Upper lobe of left lung (tissue), 6 donors: ENCODE measurements at regions not wholly inside any gene's neighbourhood (a gene's known extent, or its start where the extent isn't known, plus 50 kb on each side); places are given as distances from the start of the nearest gene placed in this dataset.

Experiments used
- ATAC-seq, 2 donors: fragments of 200-7000 bp; cut with Tn5 transposase; one replicate each; pipeline ENCODE4 v1.9.1; 2022; ENCODE audit warnings: mild to moderate bottlenecking in 2 of 2, moderate library complexity in 2 of 2; ENCODE audit not compliant: low FRiP score in 2 of 2
- DNase-seq, 2 donors: peaks; one replicate each; pipeline ENCODE4 v3.0.0-alpha.2; 2019 to 2020
- H3K27ac ChIP-seq, 4 donors: fragments of 200-600 bp; sonication (generic); one replicate each; pipeline ENCODE4 v1.5.1; 2016 to 2019
- H3K27me3 ChIP-seq, 4 donors: fragments of 200-600 bp; sonication (generic); one replicate each; pipeline ENCODE4 v1.5.1; 2017 to 2019
- H3K36me3 ChIP-seq, 4 donors: fragments of 200-600 bp; sonication (generic); one replicate each; pipeline ENCODE4 v1.5.1; 2016 to 2019
- H3K4me1 ChIP-seq, 4 donors: fragments of 200-600 bp; sonication (generic); one replicate each; pipeline ENCODE4 v1.5.1; 2018 to 2019
- H3K4me3 ChIP-seq, 4 donors: fragments of 200-600 bp; sonication (generic); one replicate each; pipeline ENCODE4 v1.5.1; 2017 to 2019; ENCODE audit warnings: mild to moderate bottlenecking in 2 of 4, moderate library complexity in 1 of 4
- H3K9me3 ChIP-seq, 4 donors: fragments of 200-600 bp; sonication (generic); one replicate each; pipeline ENCODE4 v1.5.1; 2018 to 2019
- EP300 ChIP-seq, 4 donors: sonication (generic); formaldehyde crosslinking; IDR thresholded peaks; one replicate each; pipeline ENCODE4 v1.5.1; 2017; ENCODE audit warnings: antibody characterized with exemption in 4 of 4, control low read depth in 2 of 4
- POLR2A ChIP-seq, 4 donors: fragments of 450-650 bp; IDR thresholded peaks; one replicate each; pipeline ENCODE4 v1.5.1; 2016 to 2017; ENCODE audit warnings: antibody characterized with exemption in 4 of 4, mild to moderate bottlenecking in 2 of 4
- POLR2AphosphoS5 ChIP-seq, 2 donors: sonication (generic); formaldehyde crosslinking; IDR thresholded peaks; one replicate each; pipeline ENCODE4 v1.5.1; 2017; ENCODE audit warnings: antibody characterized with exemption in 2 of 2
- WGBS, 2 donors: methylation state at CpG; one replicate each; pipeline ENCODE4 v1.1.5; 2017 to 2018; 5-methylcytosine and 5-hydroxymethylcytosine counted together
- TF ChIP-seq, protein P1 (sequence below), 6 experiments: fragments of 450-650 bp in 4 of 6; fragments of 200-600 bp in 2 of 6; sonication (generic) in 2 of 6; IDR thresholded peaks; one replicate each; pipeline ENCODE4 v1.5.1; 2016 to 2019; ENCODE audit warnings: antibody characterized with exemption in 6 of 6
- donor health status: DM: no; HTN: no; CAD: no; lungs with moderate emphysema.
- donor health status: DM: no; HTN: yes; CAD: no; lungs with severe emphysema.

DNA sequence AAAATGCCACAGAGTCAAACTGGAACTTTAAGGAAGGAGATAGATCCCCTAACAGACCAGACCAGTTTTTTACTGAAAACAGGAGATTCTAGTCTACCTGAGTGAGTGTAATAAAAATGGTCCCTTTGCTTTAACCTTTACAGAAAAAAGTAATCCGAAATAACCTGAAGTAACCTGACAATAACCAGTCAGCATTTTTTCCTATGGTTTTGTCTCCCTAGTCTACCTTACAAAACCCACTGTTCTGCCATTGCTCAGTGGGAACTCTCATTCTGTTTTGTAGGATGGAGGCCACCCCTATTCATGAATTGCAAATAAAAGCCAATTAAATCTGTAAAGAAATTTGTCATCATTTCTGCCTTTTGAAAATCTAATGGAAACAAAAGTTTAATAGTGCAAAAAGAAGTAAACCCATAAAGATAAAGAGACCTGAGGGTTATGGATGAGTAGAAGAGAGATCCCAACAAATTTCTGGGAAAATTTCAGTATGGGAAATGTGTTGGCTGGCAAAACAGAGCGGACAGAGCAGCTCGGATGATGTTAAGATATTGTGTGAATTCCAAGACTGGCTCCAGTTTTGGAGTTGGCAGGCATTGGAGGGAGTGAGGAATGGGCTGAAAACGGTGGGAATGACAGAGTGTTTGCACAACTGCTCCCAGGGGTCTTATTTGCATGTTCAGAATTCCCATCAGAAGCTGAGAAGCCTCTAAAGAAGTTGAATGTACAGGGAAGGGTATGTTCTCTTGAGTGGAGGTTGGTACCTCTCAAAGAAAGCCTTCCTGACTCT, 104.7 kb upstream of the RALGAPA2 start:
- no peaks in the 10 kb centered on the region for H3K4me1 ChIP-seq
- H3K4me3 ChIP-seq, result no peak overlapping the region
- H3K27ac ChIP-seq, result no peak overlapping the region
- no peaks in the 10 kb centered on the region for H3K36me3 ChIP-seq
- H3K27me3 ChIP-seq, result no peaks in the 10 kb centered on the region
- DNase-seq, result no peak
- TF ChIP-seq POLR2A (IDR thresholded peaks at IDR 0.05) (no peak), EP300 (IDR thresholded peaks at IDR 0.05) (no peak), POLR2AphosphoS5 (IDR thresholded peaks at IDR 0.05) (no peak)
- TF ChIP-seq, protein P1, sequence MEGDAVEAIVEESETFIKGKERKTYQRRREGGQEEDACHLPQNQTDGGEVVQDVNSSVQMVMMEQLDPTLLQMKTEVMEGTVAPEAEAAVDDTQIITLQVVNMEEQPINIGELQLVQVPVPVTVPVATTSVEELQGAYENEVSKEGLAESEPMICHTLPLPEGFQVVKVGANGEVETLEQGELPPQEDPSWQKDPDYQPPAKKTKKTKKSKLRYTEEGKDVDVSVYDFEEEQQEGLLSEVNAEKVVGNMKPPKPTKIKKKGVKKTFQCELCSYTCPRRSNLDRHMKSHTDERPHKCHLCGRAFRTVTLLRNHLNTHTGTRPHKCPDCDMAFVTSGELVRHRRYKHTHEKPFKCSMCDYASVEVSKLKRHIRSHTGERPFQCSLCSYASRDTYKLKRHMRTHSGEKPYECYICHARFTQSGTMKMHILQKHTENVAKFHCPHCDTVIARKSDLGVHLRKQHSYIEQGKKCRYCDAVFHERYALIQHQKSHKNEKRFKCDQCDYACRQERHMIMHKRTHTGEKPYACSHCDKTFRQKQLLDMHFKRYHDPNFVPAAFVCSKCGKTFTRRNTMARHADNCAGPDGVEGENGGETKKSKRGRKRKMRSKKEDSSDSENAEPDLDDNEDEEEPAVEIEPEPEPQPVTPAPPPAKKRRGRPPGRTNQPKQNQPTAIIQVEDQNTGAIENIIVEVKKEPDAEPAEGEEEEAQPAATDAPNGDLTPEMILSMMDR (IDR thresholded peaks at IDR 0.05), result no peak
- no peak for ATAC-seq
- H3K9me3 ChIP-seq, result no peaks in the 10 kb centered on the region
- WGBS, 2 donors, result 64 to 81% methylated on average over 4 of the region's 4 CpGs

DNA sequence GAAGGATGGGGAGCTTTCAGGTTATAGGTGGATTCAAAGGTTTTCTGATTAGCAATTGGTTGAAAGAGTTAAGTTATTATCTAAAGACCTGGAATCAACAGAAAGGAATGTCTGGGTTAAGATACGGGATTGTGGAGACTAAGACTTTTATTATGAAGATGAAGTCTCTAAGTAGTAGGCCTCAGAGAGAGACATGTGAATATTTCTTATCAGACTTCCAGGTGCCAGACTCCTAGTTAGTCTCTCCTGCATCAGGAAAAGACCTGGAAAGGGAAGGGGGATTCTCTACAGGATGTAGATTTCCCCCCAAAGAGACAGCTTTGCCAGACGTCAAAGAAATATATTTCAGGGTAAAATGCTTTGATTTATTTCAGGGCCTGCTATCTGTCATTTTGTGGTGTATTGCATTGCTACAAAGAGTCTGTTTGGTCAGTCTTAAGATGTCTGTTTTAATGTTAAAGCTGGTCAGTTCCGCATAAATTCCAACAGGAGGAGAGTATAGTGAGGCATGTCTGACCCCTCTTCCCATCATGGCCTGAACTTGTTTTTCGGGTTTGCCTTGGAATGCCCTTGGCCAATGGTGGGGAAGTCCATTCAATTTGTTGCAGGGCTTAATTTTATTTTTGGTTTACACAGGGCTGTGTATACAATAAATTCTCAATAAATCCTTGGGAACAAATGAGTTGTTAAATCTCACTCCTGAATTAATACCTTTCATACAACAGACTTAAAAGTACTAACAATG, 103.4 kb upstream of the RALGAPA2 start:
- H3K4me1 ChIP-seq, result no peaks in the 10 kb centered on the region
- WGBS, 2 donors, result 79 to 80% methylated on average over 4 of the region's 4 CpGs
- no peak for TF ChIP-seq POLR2AphosphoS5 (IDR thresholded peaks at IDR 0.05)
- TF ChIP-seq EP300 (IDR thresholded peaks at IDR 0.05), result no peak
- TF ChIP-seq POLR2A (IDR thresholded peaks at IDR 0.05), result no peak
- TF ChIP-seq, protein P1 (IDR thresholded peaks at IDR 0.05), result no peak
- ATAC-seq (no peak), DNase-seq (no peak)
- no peak overlapping the region for H3K4me3 ChIP-seq
- no peaks in the 10 kb centered on the region for H3K9me3 ChIP-seq
- no peaks in the 10 kb centered on the region for H3K27me3 ChIP-seq
- H3K36me3 ChIP-seq, result no peaks in the 10 kb centered on the region
- no peak overlapping the region for H3K27ac ChIP-seq

DNA sequence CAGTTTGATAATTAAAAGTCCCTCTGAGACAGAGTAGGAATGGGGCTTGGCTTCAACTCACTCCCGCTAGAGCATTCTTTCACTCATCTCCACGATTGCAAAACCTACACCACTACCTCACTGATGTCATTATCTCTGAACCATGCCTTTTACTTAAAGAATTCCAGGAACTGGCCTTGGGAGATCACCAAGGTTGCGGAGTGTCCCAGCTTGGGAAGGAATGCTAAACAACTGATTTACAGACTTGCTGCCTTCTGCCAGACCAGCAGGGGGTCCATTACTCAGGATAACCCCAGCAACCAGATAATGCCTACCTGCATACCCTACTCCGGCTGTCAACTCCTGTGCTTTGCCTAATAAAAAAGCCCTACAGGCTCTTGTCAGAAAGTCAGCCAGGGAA, 102.2 kb upstream of the RALGAPA2 start:
- ATAC-seq (no peak), DNase-seq (no peak)
- WGBS, 2 donors, result 79 to 87% methylated on average over 4 of the region's 4 CpGs
- Histone ChIP-seq H3K4me3 (no peak overlapping the region), H3K27me3 (no peaks in the 10 kb centered on the region), H3K27ac (no peak overlapping the region), H3K9me3 (no peaks in the 10 kb centered on the region), H3K4me1 (no peaks in the 10 kb centered on the region), H3K36me3 (no peaks in the 10 kb centered on the region)
- no peak for TF ChIP-seq POLR2AphosphoS5 (IDR thresholded peaks at IDR 0.05)
- no peak for TF ChIP-seq POLR2A (IDR thresholded peaks at IDR 0.05)
- TF ChIP-seq, protein P1 (IDR thresholded peaks at IDR 0.05), result no peak
- TF ChIP-seq EP300 (IDR thresholded peaks at IDR 0.05), result no peak

DNA sequence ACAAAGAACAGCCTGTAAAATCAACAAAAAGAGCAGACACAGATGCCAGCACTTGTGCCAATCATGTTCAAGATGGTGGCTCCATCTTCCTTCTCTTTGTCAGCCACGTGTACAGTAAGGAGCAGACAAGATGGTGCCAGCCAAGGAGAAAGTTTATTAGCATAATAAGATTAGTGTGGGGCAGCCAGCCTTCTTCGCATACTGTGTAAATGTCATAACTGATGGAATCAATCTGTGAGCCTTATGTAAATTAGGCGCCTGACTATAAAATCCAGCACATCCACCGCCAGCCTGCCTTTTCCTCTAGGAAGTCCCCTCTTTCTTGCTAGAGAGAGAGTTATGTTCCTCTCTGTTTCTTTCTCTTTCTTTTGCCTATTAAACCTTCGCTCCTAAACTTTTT, 99.7 kb upstream of the RALGAPA2 start:
- 84 to 90% methylated on average over 5 of the region's 5 CpGs for WGBS, 2 donors
- TF ChIP-seq EP300 (IDR thresholded peaks at IDR 0.05) (no peak), POLR2AphosphoS5 (IDR thresholded peaks at IDR 0.05) (no peak), POLR2A (IDR thresholded peaks at IDR 0.05) (no peak)
- TF ChIP-seq, protein P1 (IDR thresholded peaks at IDR 0.05), result no peak
- H3K27ac ChIP-seq, result no peak overlapping the region
- DNase-seq, result no peak
- no peaks in the 10 kb centered on the region for H3K9me3 ChIP-seq
- H3K36me3 ChIP-seq, result no peaks in the 10 kb centered on the region
- H3K27me3 ChIP-seq, result no peaks in the 10 kb centered on the region
- no peaks in the 10 kb centered on the region for H3K4me1 ChIP-seq
- H3K4me3 ChIP-seq, result no peak overlapping the region
- ATAC-seq, result no peak
